GM18909 (cell line): ENCODE measurements at regions not wholly inside any gene's neighbourhood (a gene's known extent, or its start where the extent isn't known, plus 50 kb on each side); places are given as distances from the start of the nearest gene placed in this dataset.
A peak's percentile ranks its signal among the peaks of the same experiment; 100 is the strongest.

Experiments used
- ATAC-seq: cut with Tn5 transposase; IDR thresholded peaks from one replicate; pipeline ENCODE4 v1.9.1; 2021; ENCODE audit warnings: mild to moderate bottlenecking; ENCODE audit not compliant: unreplicated experiment, poor library complexity

DNA sequence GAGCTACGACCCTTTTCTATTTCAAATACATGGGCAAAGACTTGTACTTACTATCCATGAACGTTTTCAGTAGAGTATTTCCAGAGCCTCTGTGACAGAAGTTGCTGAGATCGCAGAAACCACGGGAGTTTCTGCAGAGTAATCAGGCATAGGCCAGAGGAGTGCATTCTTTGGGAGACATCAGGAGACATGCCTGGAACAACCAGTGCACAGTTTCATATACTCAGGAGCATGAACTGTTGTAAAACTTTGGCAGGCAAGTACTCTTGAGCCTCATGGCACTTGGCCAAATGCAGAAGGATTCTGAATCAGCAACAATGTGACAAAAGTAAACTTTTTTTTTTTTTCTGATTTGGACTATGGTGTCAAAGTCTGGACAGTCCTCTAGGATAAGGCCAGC lies 307.1 kb downstream of the GRB14 start:
- no peak for ATAC-seq

- no peak for ATAC-seq
These were observed 314.4 kb downstream of the GRB14 start for GRCh38 chr2:164306872-164307271.

DNA sequence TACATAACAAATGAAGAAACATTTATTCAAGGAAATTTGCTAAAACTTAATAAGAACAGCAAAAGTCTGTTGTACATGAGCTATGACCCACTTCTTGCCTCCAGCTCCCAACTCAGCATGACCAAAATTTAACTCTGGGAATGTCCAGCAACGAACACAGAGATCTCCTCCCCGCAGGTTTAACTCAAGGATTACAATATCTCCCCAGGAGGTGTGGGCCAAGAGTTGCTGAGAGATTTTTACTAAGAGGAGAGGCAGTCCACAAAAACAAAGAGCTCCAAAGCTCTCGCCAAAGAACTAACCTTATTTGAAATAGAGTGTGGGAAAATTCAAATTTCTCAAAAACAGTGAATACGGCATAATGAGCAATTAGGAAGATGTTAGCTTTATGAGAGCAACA lies 318.5 kb downstream of the GRB14 start:
- ATAC-seq, result no peak

- ATAC-seq, result no peak
These were observed 333.0 kb downstream of the GRB14 start for GRCh38 chr2:164288235-164288634.

DNA sequence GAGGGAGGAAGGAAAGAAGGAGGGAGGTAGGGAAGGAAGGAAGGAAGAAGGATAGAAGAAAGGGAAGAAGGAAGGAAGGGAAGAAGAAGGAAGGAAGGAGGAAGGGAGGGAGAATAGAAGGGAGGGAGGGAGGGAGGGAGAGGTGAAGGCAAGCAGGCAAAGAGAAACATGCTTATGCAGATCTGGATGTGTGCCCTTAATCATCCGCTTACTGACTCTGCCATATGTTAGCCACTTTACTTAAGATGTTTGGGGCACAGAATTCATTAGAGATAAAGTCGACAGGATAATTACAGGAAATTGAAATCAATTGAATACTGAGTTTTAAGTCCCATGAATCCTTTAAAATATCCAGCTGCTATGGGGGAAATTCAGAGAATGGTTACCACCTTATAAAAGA lies 334.2 kb downstream of the GRB14 start:
- ATAC-seq, result no peak

- ATAC-seq, result no peak
These were observed 335.7 kb downstream of the GRB14 start for GRCh38 chr2:164285576-164285975.

DNA sequence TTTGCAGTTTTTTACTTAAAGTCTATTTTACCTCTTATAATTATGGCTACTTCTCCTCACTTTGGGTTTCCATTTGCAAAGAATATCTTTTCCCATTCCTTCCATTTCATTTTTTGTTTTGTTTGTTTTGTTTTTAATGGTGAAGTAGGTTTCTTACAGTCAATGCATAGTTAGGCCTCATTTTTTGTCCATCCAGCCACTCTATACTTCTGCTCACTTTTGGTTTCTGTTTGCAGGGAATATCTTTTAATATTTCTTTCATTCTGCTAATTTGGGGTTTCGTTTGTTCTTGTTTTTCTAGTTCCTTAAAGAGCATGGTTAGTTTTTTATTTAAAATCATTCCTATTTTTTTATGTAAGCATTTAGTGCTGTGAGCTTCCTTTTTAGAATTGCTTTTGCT lies 339.4 kb downstream of the GRB14 start:
- ATAC-seq, result no peak

GRCh38 chr2:164275659-164276058 lies 345.6 kb downstream of the GRB14 start:
- no peak for ATAC-seq

GRCh38 chr2:164260506-164260905 lies 360.8 kb downstream of the GRB14 start:
- ATAC-seq, result no peak

DNA sequence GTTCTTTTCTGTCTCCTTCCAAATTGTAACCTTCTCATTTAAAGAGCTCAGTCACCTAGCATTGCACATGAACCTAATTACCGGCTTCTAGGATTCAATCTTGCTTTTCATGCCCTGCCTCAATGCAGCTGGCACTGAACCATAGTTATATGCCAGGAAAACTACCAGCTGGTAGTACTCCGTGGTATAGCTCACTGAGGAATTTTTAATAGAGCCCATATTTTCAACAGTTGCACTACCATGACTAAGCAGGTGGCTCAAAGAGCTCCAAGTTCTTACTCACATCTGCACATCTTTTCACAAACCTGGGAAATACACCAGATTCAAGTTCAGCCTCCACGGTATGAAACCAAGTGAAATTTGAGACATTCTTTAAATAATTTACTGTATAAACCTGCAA lies 363.5 kb downstream of the GRB14 start:
- no peak for ATAC-seq

DNA sequence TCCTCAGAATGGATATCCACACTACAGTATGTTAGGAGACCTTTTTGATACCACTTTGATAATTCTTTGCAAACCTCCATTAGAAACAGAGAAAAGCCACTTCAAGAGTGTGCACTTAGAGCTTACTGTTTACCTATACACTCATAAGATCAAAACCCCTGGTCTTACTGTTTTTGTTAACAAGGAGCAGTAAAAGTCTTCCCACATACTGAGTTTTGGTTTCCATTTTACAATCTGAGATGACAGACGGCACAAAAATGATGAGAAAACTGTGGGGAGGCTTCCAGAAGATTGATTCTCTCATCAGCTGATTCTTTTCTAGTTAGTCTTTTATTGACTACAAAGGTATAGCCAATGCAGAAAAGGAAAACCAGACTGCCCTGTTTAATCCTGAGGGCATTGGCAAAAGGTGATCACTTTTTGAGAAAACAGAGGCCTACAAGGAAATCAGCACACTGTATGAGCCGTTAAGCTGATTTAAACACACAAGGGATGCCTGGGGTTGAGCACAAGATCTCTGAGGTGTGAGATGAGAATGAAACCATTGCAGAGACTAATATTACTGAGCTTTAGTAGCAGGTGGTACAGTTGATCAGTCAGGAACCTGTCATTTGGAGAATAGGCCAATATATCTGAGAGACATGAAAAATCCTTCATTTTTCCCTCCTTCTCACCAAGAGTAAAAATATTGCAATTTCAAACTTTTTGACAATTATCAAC lies 368.6 kb downstream of the GRB14 start:
- ATAC-seq, result peak; percentile 84

DNA sequence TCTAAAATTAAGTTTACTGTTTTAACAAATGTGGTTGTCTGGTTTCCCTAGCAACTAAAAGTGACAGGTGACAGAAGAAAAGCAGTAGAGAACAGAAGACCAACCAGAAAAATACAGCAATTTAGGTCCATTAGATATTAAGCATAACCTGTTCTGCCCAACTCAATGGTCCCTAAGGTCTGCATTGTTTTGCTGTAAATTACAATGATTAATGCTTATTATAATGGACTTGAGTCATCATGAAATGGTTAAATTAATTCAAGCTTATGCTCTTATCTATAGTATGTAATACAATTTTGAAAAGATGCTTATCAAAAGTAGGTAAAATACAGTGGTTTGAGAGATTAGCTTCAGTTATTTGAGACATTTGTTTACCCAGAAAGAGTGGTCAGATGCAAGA lies 378.0 kb downstream of the GRB14 start:
- no peak for ATAC-seq

- no peak for ATAC-seq
These were observed 378.9 kb downstream of the GRB14 start for GRCh38 chr2:164242409-164242808.

DNA sequence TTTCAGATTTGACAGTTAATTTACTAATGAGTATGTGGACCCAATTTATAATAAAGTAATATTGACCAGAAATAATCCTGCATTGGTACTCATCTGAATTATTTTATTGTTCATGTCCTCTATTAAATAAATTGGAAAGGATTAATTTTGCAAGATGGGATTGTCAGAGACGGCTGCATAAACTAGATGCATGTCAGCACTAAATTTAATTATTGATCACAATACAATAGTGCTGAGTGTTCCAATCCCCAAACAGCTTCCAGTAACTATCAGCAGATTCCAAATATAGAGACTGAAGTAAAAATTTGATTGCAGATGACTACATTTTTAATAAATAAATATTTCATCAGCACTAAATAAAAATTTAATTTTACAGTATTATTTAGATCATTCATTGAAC lies 387.2 kb downstream of the GRB14 start:
- ATAC-seq, result no peak

- no peak for ATAC-seq
These were observed 397.3 kb downstream of the GRB14 start for GRCh38 chr2:164224007-164224406.

DNA sequence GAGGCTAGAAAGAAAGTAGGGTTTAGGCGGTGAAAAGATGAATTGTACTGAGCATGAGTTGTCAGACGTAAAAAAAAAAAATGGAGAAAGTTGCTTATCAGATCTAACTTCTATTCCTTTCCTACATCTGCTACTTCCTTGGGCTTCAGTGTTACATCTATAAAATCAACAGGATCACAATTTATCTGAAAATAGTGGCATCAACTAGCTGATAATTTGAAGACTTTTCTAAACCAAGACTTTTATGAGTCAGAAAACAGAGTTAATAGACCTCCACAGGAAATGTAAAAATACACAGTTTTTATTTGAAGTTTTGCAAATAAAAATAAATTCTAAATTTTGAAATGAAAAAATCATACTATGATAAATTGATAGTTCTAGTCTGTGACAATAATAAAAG lies 399.8 kb downstream of the GRB14 start:
- no peak for ATAC-seq

DNA sequence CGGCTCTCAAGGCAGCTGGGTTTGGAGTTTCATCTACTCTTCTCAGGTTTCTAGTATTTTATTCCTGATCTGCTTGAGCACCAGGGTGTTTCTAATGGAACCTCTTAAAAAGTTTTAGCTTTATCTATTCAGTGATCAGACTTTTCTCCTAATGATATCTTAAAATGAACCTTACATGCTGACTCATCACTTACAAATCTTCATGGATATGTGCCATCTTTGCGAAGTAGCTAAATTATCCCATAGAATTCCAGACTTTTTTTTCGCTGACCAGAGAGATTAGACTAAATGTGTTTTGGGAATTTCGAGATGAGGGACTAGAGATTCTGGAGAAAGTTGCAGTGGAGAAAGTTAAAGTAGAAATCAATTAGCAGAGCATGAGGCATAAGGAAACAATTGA lies 401.0 kb downstream of the GRB14 start:
- no peak for ATAC-seq

GRCh38 chr2:164213916-164214315 lies 407.4 kb downstream of the GRB14 start:
- no peak for ATAC-seq

- ATAC-seq, result no peak
These were observed 415.9 kb downstream of the GRB14 start for GRCh38 chr2:164205347-164205746.

- no peak for ATAC-seq
These were observed 418.2 kb downstream of the GRB14 start for GRCh38 chr2:164203131-164203530.

- ATAC-seq, result no peak
These were observed 423.0 kb downstream of the GRB14 start for GRCh38 chr2:164198256-164198655.

- no peak for ATAC-seq
These were observed 430.6 kb downstream of the GRB14 start for GRCh38 chr2:164190700-164191099.

DNA sequence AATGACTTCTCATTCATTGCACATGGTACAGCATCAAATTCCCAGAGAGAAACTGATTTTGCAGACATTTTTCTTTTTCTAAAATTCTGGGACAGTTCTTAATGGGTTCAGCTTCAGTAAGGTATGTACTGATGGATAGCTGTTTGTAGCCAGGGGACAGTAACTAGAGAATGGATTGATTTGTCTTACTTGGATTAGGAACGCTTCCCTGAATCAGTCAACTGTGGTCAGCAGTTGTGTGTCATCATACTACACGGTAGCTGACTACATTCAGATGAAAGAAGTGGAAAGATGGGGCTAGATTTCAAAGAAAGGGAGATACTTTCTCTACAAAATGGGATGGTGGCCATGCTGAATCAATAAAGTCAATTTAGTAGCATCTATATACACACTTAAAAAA lies 431.4 kb downstream of the GRB14 start:
- ATAC-seq, result no peak
